GM12878 (cell line): ENCODE measurements at regions not wholly inside any gene's neighbourhood (a gene's known extent, or its start where the extent isn't known, plus 50 kb on each side); places are given as distances from the start of the nearest gene placed in this dataset.

Experiments used
- DPF2 ChIP-seq: fragments of 450-650 bp; IDR thresholded peaks from 2 replicates; pipeline ENCODE4 v1.6.1; 2017; ENCODE audit warnings: mild to moderate bottlenecking
- EGR1 ChIP-seq, 2 experiments: IDR thresholded peaks; 1 replicate in 1 of 2; 2 replicates in 1 of 2; pipeline ENCODE4 v1.6.1; 2011 to 2012; ENCODE audit warnings: low read depth in 2 of 2, low read length in 2 of 2, borderline replicate concordance in 1 of 2, mild to moderate bottlenecking in 1 of 2, moderate library complexity in 1 of 2
- ESRRA ChIP-seq: IDR thresholded peaks from 2 replicates; pipeline ENCODE4 v1.6.1; 2012; ENCODE audit warnings: mild to moderate bottlenecking, low read length, improper control_type of control experiment
- FOS ChIP-seq: IDR thresholded peaks from 3 replicates; pipeline ENCODE4 v1.6.1; 2011; ENCODE audit warnings: borderline replicate concordance; ENCODE audit not compliant: insufficient read length; ENCODE audit errors: extremely low read depth
- GATAD2B ChIP-seq: fragments of 450-650 bp; conservative IDR thresholded peaks from 2 replicates; pipeline ENCODE4 v1.6.1; 2017; ENCODE audit warnings: low read depth, mild to moderate bottlenecking, moderate library complexity
- HDAC2 ChIP-seq: fragments of 200-600 bp; sonication (generic); IDR thresholded peaks from 2 replicates; pipeline ENCODE4 v1.6.1; 2017
- HSF1 ChIP-seq: fragments of 150-350 bp; IDR thresholded peaks from 2 replicates; pipeline ENCODE4 v1.6.1; 2014; ENCODE audit warnings: mild to moderate bottlenecking, low read depth, low read length
- IKZF2 ChIP-seq, 2 experiments: fragments of 450-650 bp; IDR thresholded peaks; 2 replicates each; pipeline ENCODE4 v1.6.1; 2017; ENCODE audit warnings: mild to moderate bottlenecking in 2 of 2, moderate library complexity in 2 of 2
- JUND ChIP-seq: IDR thresholded peaks from 2 replicates; pipeline ENCODE4 v1.6.1; 2012; ENCODE audit warnings: low read depth, mild to moderate bottlenecking, low read length, improper control_type of control experiment, moderate library complexity
- KAT2A ChIP-seq: conservative IDR thresholded peaks from 2 replicates; pipeline ENCODE4 v1.6.1; 2011; ENCODE audit warnings: low read depth, low read length; ENCODE audit not compliant: control insufficient read depth
- MTA3 ChIP-seq: IDR thresholded peaks from 2 replicates; pipeline ENCODE4 v1.6.1; 2012; ENCODE audit warnings: low read length, inconsistent platforms, borderline replicate concordance
- NBN ChIP-seq: fragments of 450-650 bp; IDR thresholded peaks from 2 replicates; pipeline ENCODE4 v1.6.1; 2016
- PAX5 ChIP-seq: IDR thresholded peaks from 2 replicates; pipeline ENCODE4 v1.6.1; 2011; ENCODE audit warnings: low read depth, low read length, borderline replicate concordance
- PBX3 ChIP-seq: IDR thresholded peaks from 2 replicates; pipeline ENCODE4 v1.6.1; 2011; ENCODE audit warnings: mild to moderate bottlenecking, low read depth, low read length, moderate library complexity; ENCODE audit not compliant: insufficient replicate concordance
- PML ChIP-seq: IDR thresholded peaks from 2 replicates; pipeline ENCODE4 v1.6.1; 2012; ENCODE audit warnings: low read length, inconsistent platforms
- RELB ChIP-seq: fragments of 450-650 bp; IDR thresholded peaks from 2 replicates; pipeline ENCODE4 v1.6.1; 2017; ENCODE audit warnings: low read depth, mild to moderate bottlenecking, moderate library complexity
- RUNX3 ChIP-seq: IDR thresholded peaks from 2 replicates; pipeline ENCODE4 v1.6.1; 2012; ENCODE audit warnings: low read length, inconsistent platforms
- SMAD1 ChIP-seq: fragments of 450-650 bp; IDR thresholded peaks from 2 replicates; pipeline ENCODE4 v1.6.1; 2018; ENCODE audit warnings: mild to moderate bottlenecking, low read depth; ENCODE audit not compliant: partially characterized antibody
- ZNF274 ChIP-seq: IDR thresholded peaks from one replicate; pipeline ENCODE4 v1.8.0; 2011; ENCODE audit not compliant: insufficient read length, insufficient read depth
- TF ChIP-seq, protein P1 (sequence below): IDR thresholded peaks from 2 replicates; pipeline ENCODE4 v1.6.1; 2011; ENCODE audit warnings: borderline replicate concordance, low read depth, mild to moderate bottlenecking, moderate library complexity, mixed read lengths, low read length; ENCODE audit not compliant: insufficient read depth; ENCODE audit errors: extremely low read length

- TF ChIP-seq HDAC2 (no peak), FOS (no peak), NBN (peak; percentile 71; the same call in 1 of the 2 replicates), MTA3 (no peak), EGR1 (IDR thresholded peaks at IDR 0.05; ENCODE audit: borderline replicate concordance in 1 of 2, low read depth in 2 of 2, low read length in 2 of 2) (no peak), RELB (peak; percentile 35; the same call in 1 of the 2 replicates), PAX5 (no peak), RUNX3 (peak; percentile 44; the same call in 1 of the 2 replicates), GATAD2B (no peak), HSF1 (no peak), JUND (no peak), IKZF2 (IDR thresholded peaks at IDR 0.05) (peak; percentile 78 to 88), PBX3 (no peak), PML (no peak), SMAD1 (no peak), DPF2 (no peak), ESRRA (no peak), KAT2A (no peak), ZNF274 (no peak)
- TF ChIP-seq, protein P1, sequence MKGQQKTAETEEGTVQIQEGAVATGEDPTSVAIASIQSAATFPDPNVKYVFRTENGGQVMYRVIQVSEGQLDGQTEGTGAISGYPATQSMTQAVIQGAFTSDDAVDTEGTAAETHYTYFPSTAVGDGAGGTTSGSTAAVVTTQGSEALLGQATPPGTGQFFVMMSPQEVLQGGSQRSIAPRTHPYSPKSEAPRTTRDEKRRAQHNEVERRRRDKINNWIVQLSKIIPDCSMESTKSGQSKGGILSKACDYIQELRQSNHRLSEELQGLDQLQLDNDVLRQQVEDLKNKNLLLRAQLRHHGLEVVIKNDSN = no peak
Observed at GRCh38 chr11:95337175-95337957, 106.4 kb upstream of the SESN3 start (continued).
